NCI-H524 (cell line): ENCODE measurements at regions not wholly inside any gene's neighbourhood (a gene's known extent, or its start where the extent isn't known, plus 50 kb on each side); places are given as distances from the start of the nearest gene placed in this dataset.
A peak's percentile ranks its signal among the peaks of the same experiment; 100 is the strongest.

ENCODE experiments used
- DNase-seq, 2 experiments: peaks; one replicate each; lab custom pipeline; 2025; lab: John Stamatoyannopoulos, UW

DNA sequence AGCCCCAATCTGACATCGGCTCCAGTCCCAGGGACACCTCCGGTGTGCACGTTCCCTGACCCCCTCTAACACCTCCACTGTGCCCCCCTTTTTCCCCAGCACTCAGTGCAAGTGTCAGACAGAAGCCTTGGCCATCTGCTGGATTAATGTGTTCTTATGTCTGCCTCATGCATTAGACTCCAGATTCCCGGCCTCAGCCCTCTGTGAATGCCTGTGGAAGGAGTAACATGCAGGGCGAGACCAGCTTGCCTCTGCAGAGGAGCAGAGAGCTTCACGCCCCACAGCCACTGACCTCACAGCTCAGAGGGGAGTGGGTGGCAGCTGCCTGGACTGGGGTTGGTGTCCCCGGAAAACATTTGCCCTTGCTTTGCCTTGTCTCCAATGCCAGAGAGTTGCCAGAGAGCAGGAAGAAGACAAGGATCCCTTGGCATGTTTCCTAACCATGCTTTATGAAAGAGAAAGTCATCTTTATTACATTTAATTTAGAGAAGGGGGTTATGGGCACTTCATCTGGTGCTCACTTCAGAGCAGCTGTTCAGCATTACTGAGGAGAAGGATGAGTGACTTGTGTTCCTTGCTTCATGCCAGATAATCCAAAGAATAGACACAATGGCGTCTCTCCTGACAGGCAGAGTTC is 91.6 kb upstream of the CXCL12 start:
- peak in 1 of 2 experiments; percentile 26 for DNase-seq

DNA sequence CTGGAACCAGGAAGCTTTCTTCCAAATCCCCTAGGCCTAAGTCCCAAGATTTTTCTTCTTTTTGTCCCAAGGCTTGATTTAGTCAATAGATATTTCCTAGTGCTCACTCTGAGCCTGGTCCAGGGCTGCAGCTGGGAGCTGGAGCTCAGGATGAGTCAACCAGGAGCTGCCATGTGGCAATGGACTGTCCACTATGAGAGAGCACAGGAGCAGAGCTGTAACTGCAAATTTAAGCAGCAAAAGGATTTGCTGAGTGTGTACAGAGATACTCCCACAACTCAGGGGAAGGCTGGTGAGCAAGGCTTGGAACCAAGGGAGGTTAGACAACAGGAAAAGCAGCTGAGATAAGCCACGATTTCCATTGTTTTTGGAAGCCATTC is 92.1 kb upstream of the CXCL12 start:
- DNase-seq, result no peak

DNA sequence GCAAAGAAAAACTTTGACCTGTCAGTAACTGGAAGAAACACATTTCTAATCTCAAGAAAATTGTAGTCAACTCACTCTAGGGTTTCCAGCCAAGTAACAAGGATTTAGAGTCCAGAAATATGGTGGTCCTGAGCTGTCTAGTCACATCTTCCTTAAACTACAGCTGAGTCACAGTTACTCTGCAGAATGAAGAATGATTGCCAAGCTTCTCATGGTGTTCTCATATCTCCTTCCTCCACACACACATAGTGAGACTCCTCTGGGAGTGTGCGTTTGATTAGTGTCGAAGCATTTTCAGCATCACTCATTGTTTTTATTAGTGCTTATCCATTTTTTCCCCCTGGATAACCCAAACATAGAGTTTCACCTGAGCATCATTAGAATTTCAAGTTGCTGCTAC is 93.1 kb upstream of the CXCL12 start:
- DNase-seq, result no peak

DNA sequence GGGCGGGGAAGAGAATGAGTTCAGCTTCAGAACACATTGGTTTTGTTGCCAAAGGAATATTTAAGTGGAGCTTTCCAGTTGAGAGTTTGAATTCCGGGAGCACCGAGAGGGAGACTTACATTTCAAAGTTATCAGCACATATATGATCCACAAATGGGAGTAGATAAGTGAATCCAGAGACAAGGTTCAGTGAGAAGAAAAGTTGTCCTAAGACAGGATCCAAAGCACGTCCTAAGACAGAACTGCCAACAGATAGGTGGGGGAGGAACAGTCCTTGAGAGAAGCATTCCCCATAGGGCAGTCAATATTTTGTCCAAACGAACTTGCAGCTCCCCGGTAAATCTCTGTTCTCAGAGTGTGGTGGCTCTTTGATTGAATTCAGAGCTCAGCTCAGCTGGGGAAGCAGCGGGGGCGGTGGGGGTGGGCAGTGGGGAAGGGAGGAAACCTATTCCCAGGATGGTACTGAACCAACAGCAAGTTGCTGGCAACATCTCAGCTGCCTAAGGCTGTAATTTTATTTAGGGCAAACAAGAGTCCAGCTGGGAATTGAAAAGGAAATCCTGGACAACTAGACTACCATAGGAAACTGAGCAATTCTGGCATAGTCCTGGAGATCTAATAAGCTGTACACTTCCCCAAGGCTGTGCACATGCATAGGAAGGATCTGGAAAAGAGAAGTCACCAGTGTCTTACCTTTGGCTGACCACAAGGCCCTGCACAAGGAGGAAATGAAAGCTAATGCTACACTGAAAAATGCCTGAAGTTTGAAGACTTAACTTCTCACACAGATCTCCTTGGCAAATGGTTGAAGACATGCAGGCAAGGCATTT is 94.2 kb upstream of the CXCL12 start:
- no peak for DNase-seq

DNA sequence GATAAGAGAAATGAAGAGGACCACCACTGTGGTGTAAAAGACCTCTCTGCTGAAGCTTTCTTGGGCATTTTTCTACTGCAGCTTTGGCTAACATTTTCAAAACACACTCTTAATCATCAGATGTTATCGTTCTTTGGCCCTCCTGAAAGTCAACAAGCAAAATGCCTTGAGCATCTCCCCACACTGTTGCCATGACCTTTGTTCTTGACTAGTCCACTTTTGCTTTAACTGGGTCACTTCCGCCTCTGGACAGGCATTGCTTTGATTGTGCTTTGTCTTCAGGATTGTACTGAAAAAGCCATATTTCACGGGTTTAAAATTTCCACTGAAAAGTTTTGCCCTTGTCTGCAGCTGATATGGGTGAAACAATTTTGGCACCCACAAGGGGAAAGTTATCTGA is 107.8 kb upstream of the CXCL12 start:
- DNase-seq, result no peak

DNA sequence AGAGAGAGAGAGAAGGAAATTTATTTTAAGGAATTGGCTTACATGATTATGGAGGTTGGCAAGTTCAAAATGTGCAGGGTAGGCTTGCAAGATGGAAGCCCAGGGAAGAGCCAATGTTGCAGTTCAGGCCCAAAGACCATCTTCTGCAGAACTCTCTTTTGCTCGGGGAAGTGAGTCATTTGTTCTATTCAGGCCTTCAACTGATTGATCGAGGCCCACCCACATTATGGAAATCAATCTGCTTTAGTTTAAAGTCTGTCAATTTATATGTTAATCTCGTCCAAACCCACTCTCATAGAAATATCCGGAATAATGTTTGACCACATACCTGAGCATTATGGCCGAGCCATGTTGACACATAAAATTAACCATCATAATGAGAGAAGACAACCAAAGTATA is 113.3 kb upstream of the CXCL12 start:
- DNase-seq, result no peak

DNA sequence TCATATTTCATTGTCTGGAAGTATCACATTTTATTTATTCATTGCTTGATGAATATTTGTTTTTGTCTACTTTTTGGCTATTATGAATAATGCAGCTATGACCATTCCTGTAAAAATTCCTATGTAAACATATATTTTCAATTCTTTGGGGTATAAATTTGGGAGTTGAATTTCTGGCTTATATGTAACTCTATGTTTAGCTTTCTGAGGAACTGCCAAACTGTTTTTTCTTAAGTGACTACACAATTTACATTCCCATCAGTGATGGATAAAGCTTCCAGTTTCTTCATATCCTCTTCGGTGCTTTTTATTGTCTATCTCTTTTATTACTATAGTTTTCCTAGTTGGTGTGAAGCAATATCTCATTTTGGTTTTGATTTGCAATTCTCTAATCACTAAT is 115.6 kb upstream of the CXCL12 start:
- no peak for DNase-seq

DNA sequence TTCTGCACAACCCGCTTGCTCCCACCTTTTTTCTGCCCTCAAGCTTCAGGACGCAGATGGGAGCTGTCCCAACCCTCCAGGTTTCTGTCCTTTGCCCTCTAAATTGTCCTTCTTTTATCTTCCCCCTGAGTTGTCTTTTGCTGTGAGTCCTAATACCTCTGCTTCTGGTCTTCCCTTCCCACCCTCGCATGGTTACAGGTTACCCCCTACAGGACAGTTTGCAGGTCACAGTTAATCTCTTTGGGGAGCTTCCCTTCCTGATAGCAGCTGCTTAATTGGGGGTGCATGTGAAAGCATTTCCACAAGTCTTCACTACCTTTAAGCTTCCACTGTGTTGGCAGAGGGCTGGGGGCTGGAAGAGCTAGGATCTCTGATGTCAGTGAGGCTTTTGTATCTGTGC is 121.5 kb upstream of the CXCL12 start:
- DNase-seq, result no peak

DNA sequence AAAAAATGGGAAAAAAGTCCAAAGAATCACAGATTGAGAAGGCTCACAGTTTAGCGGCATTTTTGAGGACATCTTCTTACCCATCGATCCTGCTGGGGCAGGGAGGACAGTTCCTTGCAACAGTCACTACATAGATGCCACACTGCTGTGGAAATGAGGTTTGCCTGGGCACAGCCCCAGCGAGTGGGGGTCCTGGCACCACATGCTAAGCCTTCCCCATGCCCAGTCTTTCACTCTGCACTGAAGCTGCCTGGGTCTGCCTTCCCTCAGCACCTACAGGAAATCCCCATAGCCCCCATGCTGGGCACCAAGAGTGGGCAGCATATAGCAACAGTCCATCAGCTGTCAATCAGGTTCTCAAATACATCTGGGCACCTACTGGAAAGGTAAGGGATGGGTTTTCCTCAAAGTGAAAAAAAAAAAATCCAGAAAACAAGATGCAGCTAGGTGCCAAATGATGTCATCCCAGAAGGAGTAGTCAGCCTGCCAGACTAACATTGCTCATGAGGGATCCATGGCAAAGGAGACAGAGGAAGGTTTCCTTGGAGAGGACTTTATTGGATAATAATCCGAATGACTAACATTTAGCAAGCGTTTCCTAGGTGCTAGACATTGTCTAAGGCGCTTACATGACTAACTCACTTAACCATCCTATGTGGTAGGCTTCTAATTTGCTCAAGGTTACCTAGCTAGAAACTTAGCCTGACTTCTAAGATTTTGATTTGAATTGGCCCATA is 125.7 kb upstream of the CXCL12 start:
- DNase-seq, result no peak

DNA sequence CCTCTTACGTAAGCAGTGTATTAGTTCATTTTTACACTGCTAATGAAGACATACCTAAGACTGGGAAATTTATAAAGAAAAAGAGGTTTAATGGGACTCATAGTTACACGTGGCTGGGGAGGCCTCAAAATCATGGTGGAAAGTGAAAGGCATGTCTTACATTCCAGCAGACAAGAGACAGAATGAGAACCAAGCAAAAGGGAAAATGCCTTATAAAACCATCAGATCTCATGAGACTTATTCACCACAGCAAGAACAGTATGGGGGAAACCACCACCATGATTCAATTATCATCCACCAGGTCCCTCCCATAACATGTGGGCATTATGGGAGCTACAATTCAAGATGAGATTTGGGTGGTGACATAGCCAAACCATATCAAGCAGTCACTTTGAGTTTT is 126.3 kb upstream of the CXCL12 start:
- DNase-seq, result no peak

DNA sequence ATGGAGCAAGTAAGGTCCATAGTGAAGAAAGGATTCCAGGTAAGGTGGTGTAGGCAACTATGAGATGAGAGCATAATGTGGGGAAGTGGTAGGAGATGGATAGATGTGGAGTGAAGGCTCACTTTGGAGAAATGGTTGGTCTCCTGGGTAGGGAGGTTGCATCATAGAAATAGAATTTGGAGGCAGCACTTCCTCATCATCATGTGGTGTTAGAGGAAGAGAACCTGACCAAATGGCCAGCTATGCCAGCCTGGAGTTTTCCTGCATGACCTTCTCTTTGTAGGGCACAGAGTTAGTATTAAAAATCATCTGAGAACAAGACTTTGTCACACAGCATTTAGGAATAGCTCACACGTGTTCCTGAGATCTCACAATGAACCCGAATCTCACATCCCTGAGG is 126.7 kb upstream of the CXCL12 start:
- DNase-seq, result no peak

DNA sequence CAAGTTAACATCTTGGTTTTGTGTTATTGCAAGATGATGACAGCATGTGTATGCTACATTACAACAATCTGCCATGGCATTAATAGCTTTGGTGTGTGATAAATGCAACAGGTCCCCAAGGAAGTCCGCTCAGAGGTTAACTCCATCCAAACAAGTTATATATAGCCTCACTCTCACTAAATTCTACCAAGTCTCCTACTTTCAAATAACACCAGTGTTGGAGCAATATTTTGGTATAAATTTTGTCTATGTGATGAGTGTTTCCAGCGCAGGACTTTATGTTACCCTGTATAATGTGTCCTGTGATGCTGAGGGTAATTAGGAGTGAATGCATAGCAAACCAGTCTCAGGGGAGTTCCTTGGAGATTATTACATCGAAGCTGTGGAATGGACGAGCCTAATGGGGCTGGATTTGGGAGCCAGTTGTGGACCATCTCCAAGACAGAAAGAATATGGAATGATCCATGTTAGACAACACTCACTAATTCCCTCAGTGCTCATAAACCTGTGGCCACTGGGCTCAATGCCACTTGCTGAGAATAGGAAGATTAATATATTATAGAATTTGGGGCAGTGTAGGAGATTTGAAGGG is 127.6 kb upstream of the CXCL12 start:
- DNase-seq, result peak; percentile 13 to 58

DNA sequence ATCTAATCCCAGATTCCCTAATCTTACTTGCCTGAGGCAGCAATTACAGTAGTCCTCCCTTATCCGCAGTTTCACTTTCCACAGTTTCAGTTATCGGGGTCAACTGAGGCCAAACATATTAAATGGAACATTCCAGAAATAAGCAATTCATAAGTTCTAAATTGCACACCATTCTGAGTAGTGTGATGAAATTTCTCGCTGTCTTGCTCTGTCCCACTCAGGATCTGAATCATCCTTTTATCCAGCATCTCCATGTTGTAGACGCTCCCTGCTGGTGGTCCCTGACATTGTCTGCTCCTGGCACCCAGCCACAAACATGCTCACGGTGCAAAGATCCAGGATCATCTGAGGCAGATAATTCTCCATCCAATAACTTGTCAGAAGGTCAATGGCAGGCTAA is 128.7 kb upstream of the CXCL12 start:
- DNase-seq, result no peak

DNA sequence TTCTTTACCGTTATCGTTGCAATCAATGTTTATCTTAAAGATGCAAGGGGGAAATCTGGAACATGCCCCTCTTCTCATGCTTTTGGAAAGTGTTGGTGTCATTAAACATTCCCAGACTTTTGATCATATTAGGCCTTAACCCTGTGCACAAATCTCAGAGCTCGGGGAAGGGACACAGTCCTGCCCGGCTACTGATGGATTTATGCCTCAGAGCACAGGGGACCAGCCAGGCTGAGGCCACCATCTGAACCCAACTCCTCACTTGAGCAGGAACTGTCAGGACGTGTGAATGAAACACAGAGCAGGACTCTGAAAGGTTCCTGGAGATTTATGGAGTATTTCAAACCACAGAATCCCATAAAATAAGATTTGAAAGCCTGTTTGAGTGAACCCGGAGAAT is 132.0 kb upstream of the CXCL12 start:
- no peak for DNase-seq

DNA sequence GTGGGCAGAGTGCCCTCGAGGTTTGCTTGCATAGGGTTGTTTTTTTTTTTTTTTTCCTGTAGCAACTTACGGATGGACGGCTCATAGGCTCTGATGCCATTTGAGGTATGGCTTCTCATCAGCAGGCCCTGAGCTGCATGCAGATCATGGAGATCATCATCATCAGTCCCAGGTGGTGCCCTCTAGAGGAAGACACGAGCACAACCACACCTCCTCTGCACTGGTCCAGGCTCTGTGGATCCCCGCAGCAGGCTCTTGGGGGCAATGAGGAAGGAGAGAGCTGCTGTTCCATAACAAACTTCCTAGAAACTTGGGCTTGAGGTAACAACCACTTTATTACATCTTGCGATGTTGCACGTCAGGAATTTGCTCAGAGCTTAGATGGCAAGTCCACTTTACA is 132.7 kb upstream of the CXCL12 start:
- no peak for DNase-seq

DNA sequence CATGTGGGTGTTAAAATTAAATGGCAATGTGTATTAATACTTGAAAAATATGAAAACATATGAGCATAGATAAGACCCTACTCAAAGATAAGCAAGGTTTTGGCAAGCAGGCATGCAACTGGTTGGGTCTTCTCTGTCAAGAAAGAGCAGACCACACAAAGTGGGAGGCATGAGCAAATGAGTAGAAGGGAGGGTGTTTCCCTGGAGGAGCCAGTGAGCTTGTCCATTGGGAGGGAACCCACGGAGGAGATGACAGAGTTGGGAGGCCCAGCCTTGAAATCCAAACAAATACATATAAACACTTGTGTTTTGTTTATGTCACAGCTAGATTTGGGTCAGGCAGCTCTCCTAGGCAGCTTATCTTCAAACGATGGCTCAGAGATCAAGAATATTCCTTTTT is 134.5 kb upstream of the CXCL12 start:
- no peak for DNase-seq

DNA sequence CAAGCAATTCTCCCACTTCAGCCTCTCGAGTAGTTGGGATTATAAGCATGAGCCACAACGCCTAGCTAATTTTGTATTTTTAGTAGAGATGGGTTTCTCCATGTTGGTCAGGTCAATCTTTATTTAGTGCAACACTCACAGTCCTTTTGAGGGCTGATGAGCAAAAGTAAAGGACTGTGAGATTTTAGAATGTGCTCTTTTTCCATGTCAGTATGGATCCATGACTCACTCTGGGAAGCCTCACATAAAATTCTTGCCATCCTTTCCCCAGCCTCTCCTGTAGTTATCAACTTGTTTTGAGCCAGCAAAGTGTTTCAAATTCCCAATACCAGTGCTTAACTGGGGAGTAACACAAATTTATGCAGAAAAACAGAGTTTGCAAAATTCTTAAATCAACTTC is 135.8 kb upstream of the CXCL12 start:
- no peak for DNase-seq

DNA sequence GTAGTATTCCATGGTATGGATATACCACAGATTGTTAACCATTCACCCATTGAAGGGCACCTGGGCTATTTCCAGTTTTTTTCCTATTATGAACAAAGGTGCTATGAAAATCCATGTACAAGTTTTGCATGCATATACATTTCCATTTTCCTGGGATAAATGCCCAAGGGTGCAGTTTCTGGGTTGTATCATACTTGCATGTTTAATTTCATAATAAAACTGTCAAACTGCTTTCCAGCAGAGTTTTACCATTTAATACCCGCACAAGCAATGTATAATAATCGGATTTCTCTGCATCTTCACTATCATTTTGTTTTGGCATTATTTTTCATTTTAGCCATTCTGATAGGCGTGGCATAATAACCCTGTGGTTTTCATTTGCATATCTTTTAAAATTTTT is 154.3 kb upstream of the CXCL12 start:
- DNase-seq, result no peak

DNA sequence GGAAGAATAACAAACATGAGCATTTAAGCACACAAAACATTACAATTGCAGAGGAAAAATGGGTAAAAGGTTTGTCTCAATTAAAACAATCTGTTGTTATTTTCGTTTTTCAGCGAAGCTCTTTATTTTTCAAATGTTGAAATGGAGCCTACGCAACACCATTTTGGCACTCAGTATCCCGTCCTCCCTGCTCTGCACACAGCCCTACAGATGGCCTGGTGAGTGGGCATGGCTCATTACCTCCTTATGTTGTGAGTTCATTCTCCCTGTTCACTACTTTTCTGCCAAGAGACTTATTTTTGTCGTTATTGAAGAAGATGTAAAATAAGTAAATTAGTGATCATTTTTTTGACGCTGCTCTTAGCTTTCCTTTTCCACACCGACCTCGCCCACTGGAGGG is 167.8 kb upstream of the CXCL12 start:
- DNase-seq, result peak in 1 of 2 experiments; percentile 0

DNA sequence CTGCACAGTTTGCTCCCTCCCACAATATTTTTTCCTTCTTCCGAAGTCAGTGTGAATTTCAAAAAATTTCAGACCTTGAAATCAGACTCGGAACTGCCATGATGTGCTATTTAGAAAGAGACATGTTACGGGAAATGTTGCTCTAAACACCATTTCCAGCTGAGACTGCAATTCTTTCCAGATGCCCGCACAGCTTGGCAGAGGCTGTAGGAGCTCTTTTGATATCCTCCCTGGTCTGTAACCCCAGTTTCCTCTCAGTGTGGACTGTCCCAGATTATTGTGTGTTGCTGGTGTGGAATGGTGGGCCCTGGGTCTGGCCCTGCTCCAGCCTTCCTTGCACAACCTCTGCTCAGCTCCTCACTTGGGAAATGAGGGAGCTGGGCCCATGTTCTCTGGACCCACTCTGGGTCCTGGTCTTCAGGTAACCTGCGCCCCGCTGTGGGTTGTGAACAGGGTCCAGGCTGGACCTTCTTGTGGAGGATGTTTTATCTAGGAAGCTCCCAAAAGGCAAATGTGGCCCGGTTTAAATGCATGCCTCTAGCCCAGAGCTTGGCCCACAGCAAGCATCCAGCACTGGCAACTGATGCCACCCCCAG is 172.8 kb upstream of the CXCL12 start:
- no peak for DNase-seq

DNA sequence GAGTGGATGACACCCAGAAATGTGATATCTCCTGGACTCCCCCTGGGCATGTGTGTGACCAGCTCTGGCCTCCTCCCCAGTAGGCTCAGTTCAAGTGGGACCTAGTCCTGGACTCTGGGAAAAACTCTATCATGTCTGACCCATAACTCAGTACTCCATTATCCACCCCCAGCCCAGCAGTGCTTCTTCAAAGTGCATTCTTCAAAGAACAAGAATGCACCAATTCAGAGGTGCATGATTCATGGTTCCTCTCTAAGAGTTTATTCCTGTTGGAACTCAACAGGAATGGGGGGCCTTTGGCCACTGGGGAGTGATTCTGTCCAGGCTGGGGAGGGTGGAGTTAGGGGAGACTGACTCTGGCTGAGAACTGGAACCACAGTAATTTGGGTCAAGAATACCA is 173.6 kb upstream of the CXCL12 start:
- DNase-seq, result no peak

DNA sequence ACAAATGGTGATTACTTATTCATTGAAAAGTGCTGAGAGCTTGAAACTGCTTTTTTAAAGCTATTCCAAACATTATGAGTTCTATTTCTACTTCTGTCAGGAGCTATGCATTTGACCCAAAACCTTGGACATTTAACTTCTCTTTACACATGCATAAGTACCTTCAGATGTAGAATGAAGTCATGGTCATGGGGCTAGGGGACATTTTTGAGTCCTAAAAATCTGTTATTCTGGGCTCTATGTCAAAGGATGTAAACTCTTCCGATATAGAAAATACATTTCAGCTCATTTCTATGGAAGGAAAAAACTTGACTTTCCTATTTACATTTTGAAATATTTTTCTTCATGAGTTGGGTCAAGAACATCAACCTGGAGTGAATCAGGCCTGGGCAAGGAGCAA is 179.5 kb upstream of the CXCL12 start:
- no peak for DNase-seq
